ENCODE measurements at regions not wholly inside any gene's neighbourhood (a gene's known extent, or its start where the extent isn't known, plus 50 kb on each side); places are given as distances from the start of the nearest gene placed in this dataset.

DNA sequence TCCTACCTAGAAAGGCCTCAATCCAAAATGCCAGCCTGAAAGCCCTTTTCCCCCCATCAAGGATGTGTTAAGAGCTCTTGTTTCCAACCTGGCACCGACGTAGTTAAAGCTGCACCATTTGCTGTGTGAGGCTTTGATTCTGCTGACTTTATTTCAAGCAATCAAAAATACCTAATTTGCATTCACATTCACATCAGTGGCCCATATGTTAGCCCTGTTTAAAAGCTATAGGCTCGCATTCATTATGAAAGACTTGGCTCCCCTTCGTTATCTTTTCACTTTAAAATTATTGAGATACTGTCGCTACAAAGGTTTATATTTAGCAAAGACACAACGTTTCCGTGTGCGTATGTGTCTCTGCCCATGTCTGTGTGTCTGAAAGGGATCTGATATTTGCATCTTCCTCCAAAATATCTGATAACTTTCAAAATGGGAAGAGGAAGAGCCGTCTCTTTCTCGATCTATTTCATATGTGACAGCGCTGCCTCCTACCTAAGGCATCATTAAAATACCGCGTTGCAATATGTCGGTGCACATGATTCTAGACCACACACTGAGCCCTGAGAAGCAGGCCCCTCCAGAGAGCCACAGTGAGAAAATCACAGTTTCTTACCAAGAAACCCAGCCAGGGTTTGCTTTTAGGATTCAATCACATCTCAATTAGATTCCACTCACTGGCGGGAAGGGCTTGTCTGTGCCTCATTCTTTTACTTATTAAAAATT, 57.1 kb upstream of the ITPRID1 start:
- no peak for TF ChIP-seq ZFP3 (CRISPR knock-in tag; IDR thresholded peaks at IDR 0.05)
- TF ChIP-seq, protein P1, sequence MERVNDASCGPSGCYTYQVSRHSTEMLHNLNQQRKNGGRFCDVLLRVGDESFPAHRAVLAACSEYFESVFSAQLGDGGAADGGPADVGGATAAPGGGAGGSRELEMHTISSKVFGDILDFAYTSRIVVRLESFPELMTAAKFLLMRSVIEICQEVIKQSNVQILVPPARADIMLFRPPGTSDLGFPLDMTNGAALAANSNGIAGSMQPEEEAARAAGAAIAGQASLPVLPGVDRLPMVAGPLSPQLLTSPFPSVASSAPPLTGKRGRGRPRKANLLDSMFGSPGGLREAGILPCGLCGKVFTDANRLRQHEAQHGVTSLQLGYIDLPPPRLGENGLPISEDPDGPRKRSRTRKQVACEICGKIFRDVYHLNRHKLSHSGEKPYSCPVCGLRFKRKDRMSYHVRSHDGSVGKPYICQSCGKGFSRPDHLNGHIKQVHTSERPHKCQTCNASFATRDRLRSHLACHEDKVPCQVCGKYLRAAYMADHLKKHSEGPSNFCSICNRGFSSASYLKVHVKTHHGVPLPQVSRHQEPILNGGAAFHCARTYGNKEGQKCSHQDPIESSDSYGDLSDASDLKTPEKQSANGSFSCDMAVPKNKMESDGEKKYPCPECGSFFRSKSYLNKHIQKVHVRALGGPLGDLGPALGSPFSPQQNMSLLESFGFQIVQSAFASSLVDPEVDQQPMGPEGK (CRISPR knock-in tag; IDR thresholded peaks at IDR 0.05; ENCODE audit: borderline replicate concordance), result no peak
- TF ChIP-seq GLIS3 (CRISPR knock-in tag; IDR thresholded peaks at IDR 0.05), result no peak
- TF ChIP-seq, protein P2, sequence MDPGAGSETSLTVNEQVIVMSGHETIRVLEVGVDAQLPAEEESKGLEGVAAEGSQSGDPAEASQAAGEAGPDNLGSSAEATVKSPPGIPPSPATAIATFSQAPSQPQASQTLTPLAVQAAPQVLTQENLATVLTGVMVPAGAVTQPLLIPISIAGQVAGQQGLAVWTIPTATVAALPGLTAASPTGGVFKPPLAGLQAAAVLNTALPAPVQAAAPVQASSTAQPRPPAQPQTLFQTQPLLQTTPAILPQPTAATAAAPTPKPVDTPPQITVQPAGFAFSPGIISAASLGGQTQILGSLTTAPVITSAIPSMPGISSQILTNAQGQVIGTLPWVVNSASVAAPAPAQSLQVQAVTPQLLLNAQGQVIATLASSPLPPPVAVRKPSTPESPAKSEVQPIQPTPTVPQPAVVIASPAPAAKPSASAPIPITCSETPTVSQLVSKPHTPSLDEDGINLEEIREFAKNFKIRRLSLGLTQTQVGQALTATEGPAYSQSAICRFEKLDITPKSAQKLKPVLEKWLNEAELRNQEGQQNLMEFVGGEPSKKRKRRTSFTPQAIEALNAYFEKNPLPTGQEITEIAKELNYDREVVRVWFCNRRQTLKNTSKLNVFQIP (CRISPR knock-in tag; IDR thresholded peaks at IDR 0.05; ENCODE audit: borderline replicate concordance, low read depth), result no peak
- no peak for TF ChIP-seq ZC3H10 (CRISPR knock-in tag; IDR thresholded peaks at IDR 0.05)
- TF ChIP-seq ESRRG (CRISPR knock-in tag; IDR thresholded peaks at IDR 0.05), result no peak
- TF ChIP-seq, protein P3, sequence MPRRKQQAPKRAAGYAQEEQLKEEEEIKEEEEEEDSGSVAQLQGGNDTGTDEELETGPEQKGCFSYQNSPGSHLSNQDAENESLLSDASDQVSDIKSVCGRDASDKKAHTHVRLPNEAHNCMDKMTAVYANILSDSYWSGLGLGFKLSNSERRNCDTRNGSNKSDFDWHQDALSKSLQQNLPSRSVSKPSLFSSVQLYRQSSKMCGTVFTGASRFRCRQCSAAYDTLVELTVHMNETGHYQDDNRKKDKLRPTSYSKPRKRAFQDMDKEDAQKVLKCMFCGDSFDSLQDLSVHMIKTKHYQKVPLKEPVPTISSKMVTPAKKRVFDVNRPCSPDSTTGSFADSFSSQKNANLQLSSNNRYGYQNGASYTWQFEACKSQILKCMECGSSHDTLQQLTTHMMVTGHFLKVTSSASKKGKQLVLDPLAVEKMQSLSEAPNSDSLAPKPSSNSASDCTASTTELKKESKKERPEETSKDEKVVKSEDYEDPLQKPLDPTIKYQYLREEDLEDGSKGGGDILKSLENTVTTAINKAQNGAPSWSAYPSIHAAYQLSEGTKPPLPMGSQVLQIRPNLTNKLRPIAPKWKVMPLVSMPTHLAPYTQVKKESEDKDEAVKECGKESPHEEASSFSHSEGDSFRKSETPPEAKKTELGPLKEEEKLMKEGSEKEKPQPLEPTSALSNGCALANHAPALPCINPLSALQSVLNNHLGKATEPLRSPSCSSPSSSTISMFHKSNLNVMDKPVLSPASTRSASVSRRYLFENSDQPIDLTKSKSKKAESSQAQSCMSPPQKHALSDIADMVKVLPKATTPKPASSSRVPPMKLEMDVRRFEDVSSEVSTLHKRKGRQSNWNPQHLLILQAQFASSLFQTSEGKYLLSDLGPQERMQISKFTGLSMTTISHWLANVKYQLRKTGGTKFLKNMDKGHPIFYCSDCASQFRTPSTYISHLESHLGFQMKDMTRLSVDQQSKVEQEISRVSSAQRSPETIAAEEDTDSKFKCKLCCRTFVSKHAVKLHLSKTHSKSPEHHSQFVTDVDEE (CRISPR knock-in tag; IDR thresholded peaks at IDR 0.05), result no peak
- TF ChIP-seq ZNF70 (CRISPR knock-in tag; IDR thresholded peaks at IDR 0.05), result no peak
- no peak for TF ChIP-seq CSDC2 (CRISPR knock-in tag; IDR thresholded peaks at IDR 0.05)
- TF ChIP-seq TOX (CRISPR knock-in tag; IDR thresholded peaks at IDR 0.05; ENCODE audit: borderline replicate concordance), result no peak
- TF ChIP-seq ZNF8 (CRISPR knock-in tag; IDR thresholded peaks at IDR 0.05), result no peak
- ATAC-seq, result no peak

DNA sequence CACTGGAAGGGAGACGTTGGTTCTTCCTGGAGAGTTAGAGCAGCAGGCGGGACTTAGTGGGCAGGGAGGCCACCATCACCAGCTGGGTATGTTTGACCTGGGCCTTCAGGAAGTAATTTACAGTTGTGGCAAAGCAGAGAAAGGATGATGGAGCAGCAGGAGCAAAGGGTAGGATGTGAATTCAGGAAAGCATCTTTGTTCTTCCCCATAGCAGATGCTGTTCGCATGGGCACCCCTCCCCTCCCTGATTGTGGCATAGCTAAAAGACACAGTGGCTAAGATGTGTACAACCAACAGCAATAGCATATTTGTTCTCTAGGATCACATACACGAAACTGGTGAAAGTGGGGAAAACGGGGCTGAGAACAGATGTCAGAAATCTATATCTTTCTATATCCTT, 56.3 kb upstream of the ITPRID1 start:
- ATAC-seq, result no peak
- TF ChIP-seq, protein P4, sequence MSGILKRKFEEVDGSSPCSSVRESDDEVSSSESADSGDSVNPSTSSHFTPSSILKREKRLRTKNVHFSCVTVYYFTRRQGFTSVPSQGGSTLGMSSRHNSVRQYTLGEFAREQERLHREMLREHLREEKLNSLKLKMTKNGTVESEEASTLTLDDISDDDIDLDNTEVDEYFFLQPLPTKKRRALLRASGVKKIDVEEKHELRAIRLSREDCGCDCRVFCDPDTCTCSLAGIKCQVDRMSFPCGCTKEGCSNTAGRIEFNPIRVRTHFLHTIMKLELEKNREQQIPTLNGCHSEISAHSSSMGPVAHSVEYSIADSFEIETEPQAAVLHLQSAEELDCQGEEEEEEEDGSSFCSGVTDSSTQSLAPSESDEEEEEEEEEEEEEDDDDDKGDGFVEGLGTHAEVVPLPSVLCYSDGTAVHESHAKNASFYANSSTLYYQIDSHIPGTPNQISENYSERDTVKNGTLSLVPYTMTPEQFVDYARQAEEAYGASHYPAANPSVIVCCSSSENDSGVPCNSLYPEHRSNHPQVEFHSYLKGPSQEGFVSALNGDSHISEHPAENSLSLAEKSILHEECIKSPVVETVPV (CRISPR knock-in tag; IDR thresholded peaks at IDR 0.05), result no peak
- TF ChIP-seq TCF4 (CRISPR knock-in tag; IDR thresholded peaks at IDR 0.05; ENCODE audit: borderline replicate concordance) (no peak), ZFP3 (CRISPR knock-in tag; IDR thresholded peaks at IDR 0.05) (no peak), ISL1 (CRISPR knock-in tag; IDR thresholded peaks at IDR 0.05) (no peak), ARNTL (CRISPR knock-in tag; IDR thresholded peaks at IDR 0.05; ENCODE audit: borderline replicate concordance, low read depth) (no peak), CSDC2 (CRISPR knock-in tag; IDR thresholded peaks at IDR 0.05) (no peak), TOX (CRISPR knock-in tag; IDR thresholded peaks at IDR 0.05; ENCODE audit: borderline replicate concordance) (no peak), PPARA (CRISPR knock-in tag; IDR thresholded peaks at IDR 0.05; ENCODE audit: borderline replicate concordance) (no peak), ZNF565 (CRISPR knock-in tag; conservative IDR thresholded peaks at IDR 0.05; ENCODE audit: low read depth) (no peak), ESRRG (CRISPR knock-in tag; IDR thresholded peaks at IDR 0.05) (no peak)
- TF ChIP-seq, protein P2 (CRISPR knock-in tag; IDR thresholded peaks at IDR 0.05; ENCODE audit: borderline replicate concordance, low read depth), result no peak
- TF ChIP-seq, protein P5, sequence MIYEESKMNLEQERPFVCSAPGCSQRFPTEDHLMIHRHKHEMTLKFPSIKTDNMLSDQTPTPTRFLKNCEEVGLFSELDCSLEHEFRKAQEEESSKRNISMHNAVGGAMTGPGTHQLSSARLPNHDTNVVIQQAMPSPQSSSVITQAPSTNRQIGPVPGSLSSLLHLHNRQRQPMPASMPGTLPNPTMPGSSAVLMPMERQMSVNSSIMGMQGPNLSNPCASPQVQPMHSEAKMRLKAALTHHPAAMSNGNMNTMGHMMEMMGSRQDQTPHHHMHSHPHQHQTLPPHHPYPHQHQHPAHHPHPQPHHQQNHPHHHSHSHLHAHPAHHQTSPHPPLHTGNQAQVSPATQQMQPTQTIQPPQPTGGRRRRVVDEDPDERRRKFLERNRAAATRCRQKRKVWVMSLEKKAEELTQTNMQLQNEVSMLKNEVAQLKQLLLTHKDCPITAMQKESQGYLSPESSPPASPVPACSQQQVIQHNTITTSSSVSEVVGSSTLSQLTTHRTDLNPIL (CRISPR knock-in tag; IDR thresholded peaks at IDR 0.05; ENCODE audit: low read depth), result no peak

Data from SK-N-SH treated with all-trans-retinoic acid at 6 μM for 48 hours (cell line).